ENCODE measurements at regions not wholly inside any gene's neighbourhood (a gene's known extent, or its start where the extent isn't known, plus 50 kb on each side); places are given as distances from the start of the nearest gene placed in this dataset.

DNA sequence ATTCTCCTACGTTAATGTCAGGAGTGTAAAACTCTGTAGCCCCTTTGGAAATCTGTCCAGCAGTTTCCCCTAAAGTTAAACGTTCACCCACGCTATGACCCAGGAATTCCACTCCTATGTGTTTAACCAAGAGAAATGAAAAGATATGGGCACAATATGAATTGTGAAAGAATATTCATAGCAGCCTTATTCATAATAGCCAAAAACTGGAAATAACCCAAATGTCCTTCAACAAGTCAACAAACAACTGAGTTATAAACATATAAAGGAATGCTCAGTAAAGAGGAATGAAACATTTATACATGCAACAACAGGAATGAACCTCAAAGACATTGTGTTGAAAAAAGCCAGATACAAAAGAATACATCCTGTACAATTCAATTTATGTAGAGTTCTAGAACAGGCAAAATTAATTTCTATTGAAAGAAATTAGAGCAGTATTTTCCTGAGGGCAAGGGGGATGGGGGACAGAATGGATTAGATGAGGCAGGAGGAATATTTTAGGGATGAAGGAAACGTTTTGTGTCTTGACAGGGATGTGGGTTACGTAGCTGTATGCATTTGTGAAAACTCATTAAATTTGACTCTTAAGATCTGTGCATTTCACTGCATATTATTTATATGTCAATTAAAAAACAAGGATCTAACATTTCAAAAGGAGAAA, 286.7 kb upstream of the CDH5 start:
- no peak overlapping the region for H3K4me3 ChIP-seq
- no peak for TF ChIP-seq POLR2AphosphoS5 (IDR thresholded peaks at IDR 0.05)
- TF ChIP-seq POLR2A (IDR thresholded peaks at IDR 0.05; ENCODE audit: low read depth): no peak
- TF ChIP-seq EP300 (IDR thresholded peaks at IDR 0.05): no peak
- H3K4me1 ChIP-seq: peaks cover 0 to 10% (median 6%) of the 10 kb centered on the region in 4 donors
- intact Hi-C loops (cut with DNase I): no loop called here
- H3K27me3 ChIP-seq: no peaks in the 10 kb centered on the region
- H3K9me3 ChIP-seq: no peaks in the 10 kb centered on the region
- no peaks in the 10 kb centered on the region for H3K36me3 ChIP-seq
- H3K27ac ChIP-seq (replicated peaks in 1 of 4): no peak overlapping the region
- no peak for DNase-seq (ENCODE audit: extremely low spot score)
- WGBS: 77% methylated on average over 5 of the region's 5 CpGs

DNA sequence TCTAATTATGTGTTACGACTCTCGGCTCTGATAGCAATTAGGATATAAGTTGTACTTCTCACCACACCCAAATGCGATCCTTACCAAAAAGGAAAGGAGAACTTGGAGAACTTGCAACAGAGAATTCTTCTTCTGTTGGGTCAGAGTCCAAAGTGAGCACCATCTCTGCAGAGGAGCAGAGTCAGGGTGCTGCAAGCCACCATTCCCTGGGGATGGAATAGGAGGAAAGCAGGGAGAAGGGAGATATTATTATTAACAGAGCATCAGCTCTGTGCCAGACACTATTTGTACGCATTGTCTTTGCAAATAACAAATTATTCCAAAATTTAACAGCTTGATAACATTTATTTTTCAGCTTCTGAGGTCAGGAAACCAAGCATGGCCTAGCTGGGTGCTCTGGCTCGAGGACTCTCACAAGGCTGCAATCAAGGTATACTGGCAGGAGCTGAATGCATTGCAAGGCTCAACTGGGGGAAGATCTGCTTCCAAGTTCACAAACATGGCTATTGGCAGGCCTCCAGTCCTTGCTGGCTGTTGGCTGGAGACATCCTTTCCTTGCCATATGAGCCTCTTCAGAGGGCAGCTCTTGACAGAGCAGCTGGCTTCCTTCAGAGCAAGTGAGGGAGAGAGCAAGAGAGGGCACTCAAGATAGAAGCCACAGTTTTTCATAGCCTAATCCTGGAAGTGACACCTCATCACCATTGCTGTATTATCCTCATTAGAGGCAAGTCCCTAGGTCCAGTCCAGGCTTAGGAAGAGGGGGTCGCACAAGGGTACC, 296.2 kb upstream of the CDH5 start:
- H3K27ac ChIP-seq (replicated peaks in 1 of 4): peak overlapping the region in 1 of 4 donors; percentile 56
- no peaks in the 10 kb centered on the region for H3K27me3 ChIP-seq
- no peaks in the 10 kb centered on the region for H3K36me3 ChIP-seq
- intact Hi-C loops (cut with DNase I): no loop called here
- DNase-seq (ENCODE audit: extremely low spot score): peak; percentile 93
- no peaks in the 10 kb centered on the region for H3K9me3 ChIP-seq
- WGBS: 57% methylated on average over 6 of the region's 6 CpGs
- TF ChIP-seq EP300 (IDR thresholded peaks at IDR 0.05): no peak
- TF ChIP-seq, protein P1, sequence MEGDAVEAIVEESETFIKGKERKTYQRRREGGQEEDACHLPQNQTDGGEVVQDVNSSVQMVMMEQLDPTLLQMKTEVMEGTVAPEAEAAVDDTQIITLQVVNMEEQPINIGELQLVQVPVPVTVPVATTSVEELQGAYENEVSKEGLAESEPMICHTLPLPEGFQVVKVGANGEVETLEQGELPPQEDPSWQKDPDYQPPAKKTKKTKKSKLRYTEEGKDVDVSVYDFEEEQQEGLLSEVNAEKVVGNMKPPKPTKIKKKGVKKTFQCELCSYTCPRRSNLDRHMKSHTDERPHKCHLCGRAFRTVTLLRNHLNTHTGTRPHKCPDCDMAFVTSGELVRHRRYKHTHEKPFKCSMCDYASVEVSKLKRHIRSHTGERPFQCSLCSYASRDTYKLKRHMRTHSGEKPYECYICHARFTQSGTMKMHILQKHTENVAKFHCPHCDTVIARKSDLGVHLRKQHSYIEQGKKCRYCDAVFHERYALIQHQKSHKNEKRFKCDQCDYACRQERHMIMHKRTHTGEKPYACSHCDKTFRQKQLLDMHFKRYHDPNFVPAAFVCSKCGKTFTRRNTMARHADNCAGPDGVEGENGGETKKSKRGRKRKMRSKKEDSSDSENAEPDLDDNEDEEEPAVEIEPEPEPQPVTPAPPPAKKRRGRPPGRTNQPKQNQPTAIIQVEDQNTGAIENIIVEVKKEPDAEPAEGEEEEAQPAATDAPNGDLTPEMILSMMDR (IDR thresholded peaks at IDR 0.05): no peak
- TF ChIP-seq POLR2AphosphoS5 (IDR thresholded peaks at IDR 0.05): peak; percentile 68 to 69
- TF ChIP-seq POLR2A (IDR thresholded peaks at IDR 0.05; ENCODE audit: low read depth): no peak
- peaks cover 16 to 32% (median 29%) of the 10 kb centered on the region in 4 donors for H3K4me1 ChIP-seq
- H3K4me3 ChIP-seq: no peak overlapping the region

DNA sequence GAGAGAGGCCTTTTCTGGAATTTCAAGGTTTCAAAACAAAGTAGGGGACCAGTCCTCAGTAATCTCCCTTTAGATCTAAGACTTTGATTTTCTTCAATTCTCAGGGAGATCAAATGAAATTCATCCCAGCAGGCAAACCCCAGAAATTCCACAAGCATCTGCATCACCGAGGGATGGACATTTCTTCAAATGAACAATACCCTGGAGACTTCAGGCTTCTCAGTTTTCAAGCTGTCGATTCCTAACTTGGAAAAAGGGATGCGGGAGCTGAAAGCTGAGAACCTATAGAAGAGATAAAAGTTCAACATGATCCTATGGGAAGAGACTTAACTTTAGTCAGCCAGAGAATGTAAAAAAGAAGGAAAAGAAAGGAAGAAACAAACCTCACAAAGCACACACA, 296.9 kb upstream of the CDH5 start:
- Histone ChIP-seq H3K4me1 (peaks cover 16 to 32% (median 29%) of the 10 kb centered on the region in 4 donors), H3K27me3 (no peaks in the 10 kb centered on the region), H3K36me3 (no peaks in the 10 kb centered on the region), H3K4me3 (no peak overlapping the region), H3K9me3 (no peaks in the 10 kb centered on the region), H3K27ac (replicated peaks in 1 of 4) (peak overlapping the region in 1 of 4 donors; percentile 56)
- TF ChIP-seq, protein P1 (IDR thresholded peaks at IDR 0.05): no peak
- no peak for TF ChIP-seq EP300 (IDR thresholded peaks at IDR 0.05)
- no peak for TF ChIP-seq POLR2A (IDR thresholded peaks at IDR 0.05; ENCODE audit: low read depth)
- no peak for TF ChIP-seq POLR2AphosphoS5 (IDR thresholded peaks at IDR 0.05)
- 86% methylated on average over 3 of the region's 3 CpGs for WGBS
- intact Hi-C loops (cut with DNase I): no loop called here
- no peak for DNase-seq (ENCODE audit: extremely low spot score)

DNA sequence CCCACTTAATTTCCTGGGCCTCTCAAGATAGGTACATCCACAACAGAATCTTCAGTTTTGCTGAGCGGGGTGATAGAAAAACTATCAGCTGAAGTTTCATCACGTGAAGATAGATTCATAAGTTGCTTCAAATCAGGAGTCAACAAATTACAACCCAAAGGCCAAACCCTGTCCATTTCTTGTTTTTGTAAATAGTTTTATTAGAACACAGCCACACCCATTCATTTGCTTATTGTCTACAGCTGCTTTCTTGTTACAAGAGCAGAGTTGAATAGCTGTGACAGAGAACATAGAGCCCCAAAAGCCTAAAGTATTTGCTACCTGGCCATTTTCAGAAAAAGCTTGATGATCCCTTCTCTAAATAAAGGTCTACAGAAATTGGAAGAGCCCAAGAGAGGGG, 300.1 kb upstream of the CDH5 start:
- no peaks in the 10 kb centered on the region for H3K27me3 ChIP-seq
- H3K9me3 ChIP-seq: no peaks in the 10 kb centered on the region
- no peaks in the 10 kb centered on the region for H3K36me3 ChIP-seq
- peak overlapping the region in 1 of 4 donors; percentile 34 for H3K27ac ChIP-seq (replicated peaks in 1 of 4)
- no peak for DNase-seq (ENCODE audit: extremely low spot score)
- intact Hi-C loops (cut with DNase I): no loop called here
- TF ChIP-seq, protein P1 (IDR thresholded peaks at IDR 0.05): no peak
- no peak for TF ChIP-seq POLR2AphosphoS5 (IDR thresholded peaks at IDR 0.05)
- TF ChIP-seq EP300 (IDR thresholded peaks at IDR 0.05): no peak
- no peak for TF ChIP-seq POLR2A (IDR thresholded peaks at IDR 0.05; ENCODE audit: low read depth)
- no peak overlapping the region for H3K4me3 ChIP-seq
- WGBS: 81% methylated on average over 2 of the region's 2 CpGs
- peaks cover 16 to 31% (median 29%) of the 10 kb centered on the region in 4 donors for H3K4me1 ChIP-seq

DNA sequence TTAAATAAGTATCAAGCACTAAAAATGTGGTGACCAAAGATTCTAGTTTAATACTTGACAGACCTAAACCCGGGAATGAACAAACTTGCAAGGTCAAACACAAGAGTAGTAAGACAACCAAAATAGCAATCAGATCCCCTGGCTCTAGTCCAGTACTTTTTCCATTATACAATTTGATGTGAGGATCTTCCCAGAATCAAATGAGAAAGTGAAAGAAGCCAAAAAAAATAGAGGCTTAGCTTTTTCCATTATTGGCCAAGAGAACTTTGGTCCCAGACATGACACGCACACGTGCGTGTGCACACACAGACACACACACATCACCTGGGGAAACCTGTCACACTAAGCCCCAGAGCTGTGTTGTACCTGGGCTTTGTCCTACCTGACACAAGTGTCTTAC, 300.6 kb upstream of the CDH5 start:
- no peaks in the 10 kb centered on the region for H3K27me3 ChIP-seq
- H3K9me3 ChIP-seq: no peaks in the 10 kb centered on the region
- TF ChIP-seq POLR2A (IDR thresholded peaks at IDR 0.05; ENCODE audit: low read depth) (no peak), EP300 (IDR thresholded peaks at IDR 0.05) (no peak), POLR2AphosphoS5 (IDR thresholded peaks at IDR 0.05) (no peak)
- TF ChIP-seq, protein P1 (IDR thresholded peaks at IDR 0.05): no peak
- no peaks in the 10 kb centered on the region for H3K36me3 ChIP-seq
- H3K27ac ChIP-seq (replicated peaks in 1 of 4): peak overlapping the region in 1 of 4 donors; percentile 34
- intact Hi-C loops (cut with DNase I): no loop called here
- no peak for DNase-seq (ENCODE audit: extremely low spot score)
- 41% methylated on average over 4 of the region's 4 CpGs for WGBS
- H3K4me3 ChIP-seq: no peak overlapping the region
- H3K4me1 ChIP-seq: peaks cover 16 to 27% (median 25%) of the 10 kb centered on the region in 4 donors
